Neural cell (in vitro differentiated cells): ENCODE measurements at regions not wholly inside any gene's neighbourhood (a gene's known extent, or its start where the extent isn't known, plus 50 kb on each side); places are given as distances from the start of the nearest gene placed in this dataset.

Experiments
- CTCF ChIP-seq: fragments of 450-650 bp; IDR thresholded peaks from 2 replicates; pipeline ENCODE4 v1.5.1; 2014; ENCODE audit warnings: antibody characterized with exemption, mild to moderate bottlenecking, moderate library complexity; ENCODE audit not compliant: poor library complexity, severe bottlenecking
- RAD21 ChIP-seq: fragments of 450-650 bp; conservative IDR thresholded peaks from 2 replicates; pipeline ENCODE4 v1.6.1; 2014; ENCODE audit warnings: antibody characterized with exemption, mild to moderate bottlenecking, moderate library complexity
- REST ChIP-seq: IDR thresholded peaks from 2 replicates; pipeline ENCODE4 v1.6.1; 2012; ENCODE audit warnings: borderline replicate concordance

- TF ChIP-seq RAD21, result no peak
- no peak for TF ChIP-seq REST
- TF ChIP-seq CTCF, result no peak
Observed at GRCh38 chr9:108022246-108022935, 532.8 kb upstream of the KLF4 start.
